ENCODE measurements at regions not wholly inside any gene's neighbourhood (a gene's known extent, or its start where the extent isn't known, plus 50 kb on each side); places are given as distances from the start of the nearest gene placed in this dataset.
"Not testable (repeated sequence)": the region's sequence is repeated elsewhere in the genome, so short reads cannot be mapped to it uniquely, and the experiment has no call there.

- no peak for ATAC-seq
Observed at GRCh38 chr1:114262337-114262736, 108.7 kb upstream of the SYT6 start.

- no peak for ATAC-seq
Observed at GRCh38 chr1:114260805-114261484, 107.3 kb upstream of the SYT6 start.

GRCh38 chr1:114259511-114260160, 106.0 kb upstream of the SYT6 start:
- no peak for ATAC-seq

- no peak for ATAC-seq
Observed at GRCh38 chr1:114258633-114259032, 105.0 kb upstream of the SYT6 start.

GRCh38 chr1:114258074-114258473, 104.4 kb upstream of the SYT6 start:
- ATAC-seq = no peak

- ATAC-seq = no peak
Observed at GRCh38 chr1:114257554-114257953, 103.9 kb upstream of the SYT6 start.

GRCh38 chr1:114253900-114254299, 100.2 kb upstream of the SYT6 start:
- ATAC-seq = no peak

GRCh38 chr1:114251573-114251939, 97.9 kb upstream of the SYT6 start:
- no peak for ATAC-seq

GRCh38 chr1:114250683-114251572, 97.3 kb upstream of the SYT6 start:
- ATAC-seq = no peak

- no peak for ATAC-seq
Observed at GRCh38 chr1:114249691-114250090, 96.0 kb upstream of the SYT6 start.

GRCh38 chr1:114248162-114248561, 94.5 kb upstream of the SYT6 start:
- no peak for ATAC-seq

- not testable (repeated sequence) for ATAC-seq
Observed at GRCh38 chr1:114242531-114243210, 89.0 kb upstream of the SYT6 start.

- no peak for ATAC-seq
Observed at GRCh38 chr1:114238053-114238452, 84.4 kb upstream of the SYT6 start.

GRCh38 chr1:114236517-114236916, 82.8 kb upstream of the SYT6 start:
- no peak for ATAC-seq

- ATAC-seq = peak; percentile 59
Observed at GRCh38 chr1:114235960-114236359, 82.3 kb upstream of the SYT6 start.

GRCh38 chr1:114235281-114235680, 81.6 kb upstream of the SYT6 start:
- ATAC-seq = no peak

GRCh38 chr1:114234408-114235124, 80.9 kb upstream of the SYT6 start:
- no peak for ATAC-seq

GRCh38 chr1:114232691-114233090, 79.0 kb upstream of the SYT6 start:
- ATAC-seq = no peak

GRCh38 chr1:114231301-114231700, 77.6 kb upstream of the SYT6 start:
- no peak for ATAC-seq

- no peak for ATAC-seq
Observed at GRCh38 chr1:114229368-114229767, 75.7 kb upstream of the SYT6 start.

- no peak for ATAC-seq
Observed at GRCh38 chr1:114227059-114227458, 73.4 kb upstream of the SYT6 start.

GRCh38 chr1:114224196-114224907, 70.7 kb upstream of the SYT6 start:
- no peak for ATAC-seq

All from esophagus mucosa (tissue), 1 donor.